Lower lobe of right lung (tissue), 2 donors: ENCODE measurements at regions not wholly inside any gene's neighbourhood (a gene's known extent, or its start where the extent isn't known, plus 50 kb on each side); places are given as distances from the start of the nearest gene placed in this dataset.

ENCODE experiments used
- ATAC-seq, 2 donors: fragments of 200-7000 bp; cut with Tn5 transposase; one replicate each; pipeline ENCODE4 v1.9.1; 2020 to 2022; ENCODE audit warnings: mild to moderate bottlenecking in 2 of 2, moderate library complexity in 2 of 2
- DNase-seq: peaks from one replicate; pipeline ENCODE4 v3.0.0-alpha.2; 2020
- H3K27ac ChIP-seq: fragments of 200-600 bp; one replicate; pipeline ENCODE4 v1.8.0; 2022
- H3K27me3 ChIP-seq: fragments of 200-600 bp; one replicate; pipeline ENCODE4 v1.8.0; 2022; ENCODE audit warnings: low read depth
- H3K36me3 ChIP-seq: fragments of 200-600 bp; one replicate; pipeline ENCODE4 v1.8.0; 2022; ENCODE audit warnings: mild to moderate bottlenecking
- H3K4me1 ChIP-seq: fragments of 200-600 bp; one replicate; pipeline ENCODE4 v1.8.0; 2022
- H3K4me3 ChIP-seq: fragments of 200-600 bp; one replicate; pipeline ENCODE4 v1.8.0; 2022; ENCODE audit warnings: mild to moderate bottlenecking
- H3K9me3 ChIP-seq: fragments of 200-600 bp; one replicate; pipeline ENCODE4 v1.8.0; 2022
- intact Hi-C: fragments of 100-400 bp; cut with DNase I; formaldehyde crosslinking; loops from one replicate; pipeline ENCODE4 v1.11.0; 2022
- TF ChIP-seq, protein P1 (sequence below): fragments of 200-600 bp; IDR thresholded peaks from one replicate; pipeline ENCODE4 v1.8.0; 2022; ENCODE audit warnings: antibody characterized with exemption, mild to moderate bottlenecking
- donor health status: DM: no; HTN: yes; CAD: no; lungs with severe emphysema.

DNA sequence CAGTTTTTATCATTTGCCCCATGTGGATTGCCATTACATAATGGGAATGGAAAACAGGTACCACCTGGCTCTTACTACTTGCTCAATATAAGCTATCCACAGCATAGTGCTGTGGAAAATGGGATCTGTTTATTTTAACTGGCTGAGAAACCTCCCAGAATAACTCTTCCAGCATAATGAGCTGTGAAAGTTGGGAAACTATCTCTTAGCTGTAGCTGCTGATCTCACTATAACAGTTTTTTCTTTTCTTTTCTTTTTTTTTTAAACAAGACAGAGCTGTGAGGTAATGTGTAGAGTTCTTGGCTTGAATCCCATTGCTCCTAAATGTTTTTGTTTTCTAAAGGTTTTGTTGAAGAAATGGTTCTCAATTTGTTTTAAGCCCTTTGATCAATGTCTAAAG is 988.3 kb downstream of the PCDH19 start:
- H3K36me3 ChIP-seq = no peaks in the 10 kb centered on the region
- TF ChIP-seq, protein P1, sequence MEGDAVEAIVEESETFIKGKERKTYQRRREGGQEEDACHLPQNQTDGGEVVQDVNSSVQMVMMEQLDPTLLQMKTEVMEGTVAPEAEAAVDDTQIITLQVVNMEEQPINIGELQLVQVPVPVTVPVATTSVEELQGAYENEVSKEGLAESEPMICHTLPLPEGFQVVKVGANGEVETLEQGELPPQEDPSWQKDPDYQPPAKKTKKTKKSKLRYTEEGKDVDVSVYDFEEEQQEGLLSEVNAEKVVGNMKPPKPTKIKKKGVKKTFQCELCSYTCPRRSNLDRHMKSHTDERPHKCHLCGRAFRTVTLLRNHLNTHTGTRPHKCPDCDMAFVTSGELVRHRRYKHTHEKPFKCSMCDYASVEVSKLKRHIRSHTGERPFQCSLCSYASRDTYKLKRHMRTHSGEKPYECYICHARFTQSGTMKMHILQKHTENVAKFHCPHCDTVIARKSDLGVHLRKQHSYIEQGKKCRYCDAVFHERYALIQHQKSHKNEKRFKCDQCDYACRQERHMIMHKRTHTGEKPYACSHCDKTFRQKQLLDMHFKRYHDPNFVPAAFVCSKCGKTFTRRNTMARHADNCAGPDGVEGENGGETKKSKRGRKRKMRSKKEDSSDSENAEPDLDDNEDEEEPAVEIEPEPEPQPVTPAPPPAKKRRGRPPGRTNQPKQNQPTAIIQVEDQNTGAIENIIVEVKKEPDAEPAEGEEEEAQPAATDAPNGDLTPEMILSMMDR = no peak
- no peak overlapping the region for H3K4me3 ChIP-seq
- H3K27me3 ChIP-seq = no peaks in the 10 kb centered on the region
- DNase-seq (no peak), ATAC-seq (no peak)
- H3K4me1 ChIP-seq = no peaks in the 10 kb centered on the region
- intact Hi-C loops = no loop called here
- no peaks in the 10 kb centered on the region for H3K9me3 ChIP-seq
- H3K27ac ChIP-seq = no peak overlapping the region

DNA sequence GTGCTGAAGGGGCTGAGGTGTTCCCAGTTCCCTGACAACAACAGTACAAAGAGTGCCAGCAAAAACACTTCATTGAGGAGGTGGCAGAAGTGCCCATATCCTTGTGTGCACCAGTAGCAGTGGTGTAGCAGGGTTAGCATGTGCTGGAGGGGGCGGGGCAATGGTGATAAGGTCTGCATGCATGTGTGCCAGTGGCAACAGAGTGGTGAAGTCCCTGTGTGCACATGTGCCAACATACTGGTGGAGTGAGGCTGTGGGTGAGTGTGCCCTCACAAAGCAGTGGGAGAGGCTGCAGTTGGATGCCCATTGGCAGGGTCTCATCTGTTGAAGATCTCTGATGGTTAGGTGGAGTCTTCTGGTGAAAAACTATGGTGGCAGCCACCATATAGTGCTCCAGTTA is 994.6 kb downstream of the PCDH19 start:
- DNase-seq (no peak), ATAC-seq (no peak)
- Histone ChIP-seq H3K27ac (no peak overlapping the region), H3K4me3 (no peak overlapping the region), H3K27me3 (no peaks in the 10 kb centered on the region), H3K4me1 (no peaks in the 10 kb centered on the region), H3K9me3 (no peaks in the 10 kb centered on the region), H3K36me3 (no peaks in the 10 kb centered on the region)
- TF ChIP-seq, protein P1 = no peak
- intact Hi-C loops = no loop called here

DNA sequence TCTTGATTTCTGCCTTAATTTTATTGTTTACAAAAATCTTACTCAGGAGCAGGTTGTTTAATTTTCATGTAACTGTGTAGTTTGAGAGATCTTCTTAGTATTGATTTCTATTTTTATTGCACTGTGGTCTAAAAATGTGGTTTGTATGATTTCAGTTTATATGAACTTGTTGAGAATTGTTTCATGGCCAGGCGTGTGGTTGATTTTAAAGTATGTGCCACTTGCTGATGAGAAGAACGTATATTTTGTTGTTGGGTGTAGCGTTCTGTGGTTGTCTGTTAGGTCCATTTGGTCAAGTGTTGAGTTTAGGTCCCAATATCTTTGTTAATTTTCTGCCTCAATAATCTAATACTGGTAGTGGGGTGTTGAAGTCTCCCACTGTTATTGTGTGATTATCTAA is 996.8 kb downstream of the PCDH19 start:
- Histone ChIP-seq H3K9me3 (no peaks in the 10 kb centered on the region), H3K4me3 (no peak overlapping the region), H3K27me3 (no peaks in the 10 kb centered on the region), H3K27ac (no peak overlapping the region), H3K4me1 (no peaks in the 10 kb centered on the region), H3K36me3 (no peaks in the 10 kb centered on the region)
- ATAC-seq (no peak), DNase-seq (no peak)
- TF ChIP-seq, protein P1 = no peak
- intact Hi-C loops = no loop called here

DNA sequence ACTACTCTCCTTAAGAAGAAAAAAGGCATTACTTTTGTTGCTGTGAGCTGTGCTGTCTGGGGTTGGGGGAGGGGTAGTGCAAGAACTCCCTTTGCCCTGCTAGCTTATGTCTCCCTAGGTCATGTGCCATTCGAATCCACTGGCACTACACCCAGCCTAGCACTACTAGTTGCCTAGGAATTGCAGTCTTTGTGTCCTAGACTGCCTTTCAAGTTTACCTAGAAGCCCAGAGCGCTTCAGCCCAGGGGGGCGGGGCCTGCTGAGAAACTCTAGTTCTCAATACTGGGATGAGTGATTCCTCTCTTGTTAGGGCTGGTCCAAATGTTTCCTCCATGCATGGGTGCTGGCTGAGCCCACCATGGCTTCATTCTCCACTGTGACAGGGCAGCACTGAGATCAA is 1011.5 kb downstream of the PCDH19 start:
- TF ChIP-seq, protein P1 = no peak

DNA sequence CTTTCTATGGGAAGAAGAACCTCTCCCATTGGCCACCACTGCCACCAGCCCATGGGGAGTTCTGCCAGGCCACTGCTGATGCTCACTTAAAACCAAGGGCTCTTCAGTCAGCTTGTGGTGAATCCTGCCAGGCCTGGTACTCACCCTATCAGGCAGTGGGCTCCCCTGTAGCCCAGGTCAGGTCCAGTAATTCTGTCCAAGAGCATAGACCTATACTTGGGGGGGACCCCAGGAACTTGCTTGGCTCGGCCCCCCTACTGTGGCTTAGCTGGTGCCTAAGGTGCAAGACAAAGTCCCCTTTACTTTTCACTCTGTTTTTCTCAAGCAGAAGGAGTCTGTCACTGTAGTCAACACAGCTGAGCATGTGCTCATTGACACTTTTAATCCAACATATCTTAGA is 1012.2 kb downstream of the PCDH19 start:
- no peaks in the 10 kb centered on the region for H3K36me3 ChIP-seq
- no peak for ATAC-seq
- DNase-seq = no peak
- TF ChIP-seq, protein P1 = no peak
- H3K4me1 ChIP-seq = no peaks in the 10 kb centered on the region
- H3K4me3 ChIP-seq = no peak overlapping the region
- H3K27me3 ChIP-seq = no peaks in the 10 kb centered on the region
- intact Hi-C loops = no loop called here
- H3K27ac ChIP-seq = no peak overlapping the region
- no peaks in the 10 kb centered on the region for H3K9me3 ChIP-seq

More for the DNA sequence above, 1011.5 kb downstream of the PCDH19 start:
- Histone ChIP-seq H3K4me1 (no peaks in the 10 kb centered on the region), H3K36me3 (no peaks in the 10 kb centered on the region), H3K27me3 (no peaks in the 10 kb centered on the region), H3K27ac (no peak overlapping the region), H3K4me3 (no peak overlapping the region), H3K9me3 (no peaks in the 10 kb centered on the region)
- DNase-seq (no peak), ATAC-seq (no peak)
- intact Hi-C loops = no loop called here

DNA sequence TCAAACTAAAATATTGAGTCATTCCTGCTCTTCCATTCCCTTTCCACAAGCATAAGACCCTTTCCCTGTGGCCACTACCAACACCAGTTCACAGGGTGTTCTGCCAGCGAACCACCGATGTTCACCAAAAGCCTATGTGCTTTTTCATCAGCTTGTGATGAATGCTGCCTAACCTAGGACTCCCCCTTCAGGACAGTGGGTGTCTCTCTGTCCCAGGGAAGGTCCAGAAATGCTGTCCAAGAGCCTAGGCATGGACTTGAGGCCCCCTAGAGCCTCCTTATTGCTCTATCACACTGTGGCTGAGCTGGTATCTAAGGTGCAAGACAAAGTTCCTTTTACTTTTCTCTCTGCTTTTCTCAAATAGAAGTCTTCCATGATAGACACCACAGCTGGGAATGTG is 1015.6 kb downstream of the PCDH19 start:
- H3K9me3 ChIP-seq = no peaks in the 10 kb centered on the region
- TF ChIP-seq, protein P1 = no peak
- H3K4me3 ChIP-seq = no peak overlapping the region
- no peak overlapping the region for H3K27ac ChIP-seq
- no peaks in the 10 kb centered on the region for H3K4me1 ChIP-seq
- intact Hi-C loops = no loop called here
- DNase-seq (no peak), ATAC-seq (no peak)
- no peaks in the 10 kb centered on the region for H3K36me3 ChIP-seq
- H3K27me3 ChIP-seq = no peaks in the 10 kb centered on the region
